ENCODE measurements at regions not wholly inside any gene's neighbourhood (a gene's known extent, or its start where the extent isn't known, plus 50 kb on each side); places are given as distances from the start of the nearest gene placed in this dataset.

DNA sequence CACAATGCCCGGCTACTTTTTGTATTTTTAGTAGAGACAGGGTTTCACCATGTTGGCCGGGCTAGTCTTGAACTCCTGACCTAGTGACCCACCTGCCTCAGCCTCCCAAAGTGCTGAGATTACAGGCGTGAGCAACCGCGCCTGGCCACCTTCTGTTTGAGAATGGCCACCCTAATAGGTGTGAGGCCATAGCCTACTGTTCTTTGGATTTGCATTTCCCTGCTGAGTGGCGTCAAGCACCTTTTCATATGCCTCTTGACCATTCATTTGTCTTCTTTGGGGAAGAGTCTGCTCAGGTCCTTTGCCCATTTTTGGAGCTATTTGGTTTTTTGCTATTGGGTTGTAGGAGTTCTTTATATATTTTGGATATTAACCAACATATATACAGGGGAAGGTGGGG is 276.7 kb downstream of the PARN start:
- ChIA-PET SMC1A (ENCODE audit: uncharacterized antibody, unreplicated experiment) (no interaction called here), POLR2A (no interaction called here), CTCF (interaction anchor here (0.5 kb wide), 1 partner anchor 209 kb away, joined by 4 read pairs; no protein-coding TSS in a partner anchor), RAD21 (ENCODE audit: unreplicated experiment) (no interaction called here)
- BruUV-seq (replicated peaks), result no TSS peak
- Histone ChIP-seq H3K27ac (ENCODE audit: control insufficient read depth, insufficient read depth) (no peak overlapping the region), H4K20me1 (ENCODE audit: control insufficient read depth, insufficient read depth) (no peaks in the 10 kb centered on the region), H3K4me2 (ENCODE audit: control insufficient read depth, insufficient read depth) (no peak overlapping the region), H3K4me3 (no peak overlapping the region), H3K36me3 (ENCODE audit: control insufficient read depth in 2 of 2, insufficient read depth in 2 of 2, low read length in 1 of 2) (no peaks in the 10 kb centered on the region), H3K4me1 (ENCODE audit: control insufficient read depth, insufficient read depth, low read length) (peaks cover 39% of the 10 kb centered on the region), H3K9ac (ENCODE audit: control insufficient read depth, insufficient read depth, low read length) (no peak overlapping the region), H3K27me3 (replicated peaks in 1 of 2; ENCODE audit: control insufficient read depth in 2 of 2, insufficient read depth in 2 of 2, low read length in 1 of 2) (no peaks in the 10 kb centered on the region), H3K79me2 (ENCODE audit: control insufficient read depth, insufficient read depth, low read length) (no peaks in the 10 kb centered on the region; the same call in 1 of the 2 replicates), H3K9me3 (replicated peaks; ENCODE audit: control insufficient read depth, insufficient read depth, low read length) (no peaks in the 10 kb centered on the region), H2AFZ (ENCODE audit: control insufficient read depth, low read depth, low read length) (no peak overlapping the region)
- ATAC-seq, result no peak
- intact Hi-C loops (cut with micrococcal nuclease; ENCODE audit: unreplicated experiment), result no loop called here
- WGBS (ENCODE audit: insufficient coverage, insufficient replicate concordance, low lambda C conversion rate, missing lambda C conversion rate), result 96% methylated on average over 6 of the region's 6 CpGs
- in situ Hi-C loops (cut with MboI), result no loop called here
- DNase-seq (ENCODE audit: low read depth, low spot score), result no peak
- FAIRE-seq, result no peak
- TF ChIP-seq NR2C2 (IDR thresholded peaks at IDR 0.05; ENCODE audit: borderline replicate concordance, control insufficient read depth, insufficient read length, low read depth), result no peak
- TF ChIP-seq ZBTB4 (CRISPR knock-in tag; IDR thresholded peaks at IDR 0.05), result no peak
- no peak for TF ChIP-seq CBX3 (IDR thresholded peaks at IDR 0.05; ENCODE audit: borderline replicate concordance, low read depth)
- no peak for TF ChIP-seq IRF3 (IDR thresholded peaks at IDR 0.05)
- TF ChIP-seq ZBTB40 (IDR thresholded peaks at IDR 0.05; ENCODE audit: borderline replicate concordance), result no peak
- no peak for TF ChIP-seq DPF2 (IDR thresholded peaks at IDR 0.05)
- no peak for TF ChIP-seq SMC3 (IDR thresholded peaks at IDR 0.05; ENCODE audit: borderline replicate concordance, low read length)
- no peak for TF ChIP-seq CBX5 (IDR thresholded peaks at IDR 0.05; ENCODE audit: low read depth)
- no peak for TF ChIP-seq PBX3 (IDR thresholded peaks at IDR 0.05; ENCODE audit: insufficient replicate concordance, low read depth, low read length)
- no peak for TF ChIP-seq PRDM15 (CRISPR knock-in tag; IDR thresholded peaks at IDR 0.05)
- TF ChIP-seq TBL1XR1 (IDR thresholded peaks at IDR 0.05; ENCODE audit: low read depth, low read length), result no peak
